IPS-NIHi7 (cell line): ENCODE measurements at regions not wholly inside any gene's neighbourhood (a gene's known extent, or its start where the extent isn't known, plus 50 kb on each side); places are given as distances from the start of the nearest gene placed in this dataset.
"Not testable (repeated sequence)": the region's sequence is repeated elsewhere in the genome, so short reads cannot be mapped to it uniquely, and the experiment has no call there.

Source experiments
- DNase-seq: peaks from one replicate; pipeline ENCODE4 v3.0.0; 2012; ENCODE audit warnings: mixed read lengths; ENCODE audit errors: extremely low spot score

GRCh38 chr12:58719161-58719560 lies 201.1 kb downstream of the LRIG3 start:
- no peak for DNase-seq

- no peak for DNase-seq
Measured at GRCh38 chr12:58720421-58720820, 199.9 kb downstream of the LRIG3 start.

- DNase-seq = no peak
Measured at GRCh38 chr12:58725400-58726105, 194.8 kb downstream of the LRIG3 start.

GRCh38 chr12:58727521-58727920 lies 192.8 kb downstream of the LRIG3 start:
- DNase-seq = no peak

- DNase-seq = no peak
Measured at GRCh38 chr12:58728397-58728796, 191.9 kb downstream of the LRIG3 start.

- DNase-seq = no peak
Measured at GRCh38 chr12:58731096-58731495, 189.2 kb downstream of the LRIG3 start.

- no peak for DNase-seq
Measured at GRCh38 chr12:58732894-58733293, 187.4 kb downstream of the LRIG3 start.

GRCh38 chr12:58741226-58741625 lies 179.1 kb downstream of the LRIG3 start:
- DNase-seq = no peak

- DNase-seq = peak; percentile 25
Measured at GRCh38 chr12:58745348-58746125, 174.8 kb downstream of the LRIG3 start.

GRCh38 chr12:58747533-58747932 lies 172.8 kb downstream of the LRIG3 start:
- DNase-seq = no peak

- no peak for DNase-seq
Measured at GRCh38 chr12:58750484-58750883, 169.8 kb downstream of the LRIG3 start.

GRCh38 chr12:58757422-58757821 lies 162.9 kb downstream of the LRIG3 start:
- DNase-seq = no peak

GRCh38 chr12:58759745-58760144 lies 160.6 kb downstream of the LRIG3 start:
- DNase-seq = not testable (repeated sequence)

- DNase-seq = no peak
Measured at GRCh38 chr12:58761308-58761707, 159.0 kb downstream of the LRIG3 start.

GRCh38 chr12:58764100-58764953 lies 156.0 kb downstream of the LRIG3 start:
- no peak for DNase-seq

- no peak for DNase-seq
Measured at GRCh38 chr12:58765076-58765475, 155.2 kb downstream of the LRIG3 start.

GRCh38 chr12:58765653-58766512 lies 154.4 kb downstream of the LRIG3 start:
- DNase-seq = no peak

GRCh38 chr12:58766513-58766870 lies 153.8 kb downstream of the LRIG3 start:
- DNase-seq = no peak

GRCh38 chr12:58767496-58767895 lies 152.8 kb downstream of the LRIG3 start:
- DNase-seq = no peak

GRCh38 chr12:58773986-58774385 lies 146.3 kb downstream of the LRIG3 start:
- no peak for DNase-seq

GRCh38 chr12:58774731-58775130 lies 145.6 kb downstream of the LRIG3 start:
- no peak for DNase-seq
